ENCODE measurements at regions not wholly inside any gene's neighbourhood (a gene's known extent, or its start where the extent isn't known, plus 50 kb on each side); places are given as distances from the start of the nearest gene placed in this dataset.

GRCh38 chr10:36692759-36693158 lies 432.6 kb upstream of the ANKRD30A start:
- no peak overlapping the region for H3K9ac ChIP-seq (ENCODE audit: low read depth, low read length)
- POLR2A ChIA-PET (ENCODE audit: unreplicated experiment) = no interaction called here
- no peaks in the 10 kb centered on the region for H3K27me3 ChIP-seq (ENCODE audit: control insufficient read depth, insufficient read depth, low read length)
- H2AK5ac ChIP-seq (ENCODE audit: low read depth, low read length) = no peak overlapping the region
- H3K79me1 ChIP-seq (ENCODE audit: low read depth in 1 of 2, low read length in 2 of 2) = no peaks in the 10 kb centered on the region
- intact Hi-C loops (cut with micrococcal nuclease) (no loop called here), dilution Hi-C loops (cut with HindIII; ENCODE audit: low sequenced_read_pairs, unreplicated experiment) (no loop called here), in situ Hi-C loops (cut with MboI; ENCODE audit: low sequenced_read_pairs) (no loop called here)
- H2AFZ ChIP-seq (replicated peaks; ENCODE audit: low read length, poor library complexity) = no peak overlapping the region
- H3K4me2 ChIP-seq (ENCODE audit: low read depth, low read length) = no peak overlapping the region
- BruUV-seq (replicated peaks) = no TSS peak
- 100% methylated on average over 1 of the region's 10 CpGs; no CpG with 5 or more reads in 1 of the 2 experiments for WGBS, 2 experiments (ENCODE audit: extremely low coverage in 2 of 2, insufficient read length in 1 of 2)
- H2BK5ac ChIP-seq (ENCODE audit: low read depth, low read length, poor library complexity, severe bottlenecking) = no peak overlapping the region
- no peak overlapping the region for H4K5ac ChIP-seq (ENCODE audit: low read depth, low read length)
- no peak overlapping the region for H3K14ac ChIP-seq (replicated peaks; ENCODE audit: low read depth, low read length)
- no peak overlapping the region for H3K23ac ChIP-seq (ENCODE audit: low read depth, low read length)
- no peaks in the 10 kb centered on the region for H3K36me3 ChIP-seq (ENCODE audit: control insufficient read depth, insufficient read depth, low read length)
- DNase-seq (no peak), ATAC-seq (ENCODE audit: low read depth) (no peak)
- H3K4ac ChIP-seq (ENCODE audit: low read depth, low read length) = no peak overlapping the region
- TF ChIP-seq USF2 (IDR thresholded peaks at IDR 0.05; ENCODE audit: low read depth, low read length) (no peak), MAZ (IDR thresholded peaks at IDR 0.05; ENCODE audit: borderline replicate concordance, low read depth, low read length) (no peak)
- no peak overlapping the region for H2BK15ac ChIP-seq (ENCODE audit: low read depth, low read length)
- CTCF ChIA-PET = no interaction called here
- no peak overlapping the region for H4K8ac ChIP-seq (ENCODE audit: low read depth in 2 of 2, low read length in 2 of 2)
- H4K91ac ChIP-seq (ENCODE audit: insufficient read depth, low read depth, low read length) = no peak overlapping the region
- no peak overlapping the region for H3K18ac ChIP-seq (ENCODE audit: low read depth, low read length)
- H3K4me1 ChIP-seq (ENCODE audit: control insufficient read depth, insufficient read depth, low read length) = no peaks in the 10 kb centered on the region
- H4K20me1 ChIP-seq (ENCODE audit: insufficient read depth, low read length) = no peaks in the 10 kb centered on the region
- H2AK9ac ChIP-seq (replicated peaks; ENCODE audit: low read depth, low read length, poor library complexity) = no peak overlapping the region
- H3K4me3 ChIP-seq (ENCODE audit: insufficient read depth, low read depth, low read length) = no peak overlapping the region
- no peak overlapping the region for H3K27ac ChIP-seq (ENCODE audit: insufficient read depth, low read length)
- H2BK20ac ChIP-seq (ENCODE audit: low read depth, low read length) = no peak overlapping the region
- H2BK120ac ChIP-seq (ENCODE audit: low read depth, low read length) = no peak overlapping the region
- H3K56ac ChIP-seq (ENCODE audit: extremely low read depth, insufficient read depth, low read length) = no peak overlapping the region
- H3K9me1 ChIP-seq (ENCODE audit: insufficient read depth, low read length) = no peaks in the 10 kb centered on the region
- no peaks in the 10 kb centered on the region for H3K9me3 ChIP-seq (ENCODE audit: control insufficient read depth, insufficient read depth, low read length)

Measured in IMR-90 (cell line).